Activated T-cell treated with anti-CD3 and anti-CD28 coated beads, Interleukin-2, amount 50 U/mL, for 4 hours (primary cell): ENCODE measurements at regions not wholly inside any gene's neighbourhood (a gene's known extent, or its start where the extent isn't known, plus 50 kb on each side); places are given as distances from the start of the nearest gene placed in this dataset.

ENCODE experiments used
- ATAC-seq, 2 donors: fragments of 200-7000 bp; cut with Tn5 transposase; one replicate each; pipeline ENCODE4 v1.10.0; 2021
- DNase-seq: peaks from one replicate; pipeline ENCODE4 v3.0.0-alpha.2; 2020
- H3K27me3 Mint-ChIP-seq: one replicate; pipeline ENCODE4 v1.8.0; 2021; ENCODE audit warnings: low read depth, mixed read lengths
- H3K36me3 Mint-ChIP-seq: one replicate; pipeline ENCODE4 v1.8.0; 2022; ENCODE audit warnings: mixed read lengths; ENCODE audit not compliant: insufficient read depth
- H3K4me1 Mint-ChIP-seq: one replicate; pipeline ENCODE4 v1.8.0; 2021; ENCODE audit warnings: low read depth, mixed read lengths
- H3K4me3 Mint-ChIP-seq: one replicate; pipeline ENCODE4 v1.8.0; 2021; ENCODE audit warnings: mild to moderate bottlenecking, moderate library complexity, mixed read lengths
- H3K9me3 Mint-ChIP-seq: one replicate; pipeline ENCODE4 v1.8.0; 2021; ENCODE audit warnings: mixed read lengths

- H3K4me1 Mint-ChIP-seq, result no peaks in the 10 kb centered on the region
- no peak overlapping the region for H3K4me3 Mint-ChIP-seq
- no peaks in the 10 kb centered on the region for H3K36me3 Mint-ChIP-seq
- ATAC-seq, result no peak
- DNase-seq, result no peak
- H3K9me3 Mint-ChIP-seq, result peaks cover 10% of the 10 kb centered on the region
- no peaks in the 10 kb centered on the region for H3K27me3 Mint-ChIP-seq
Measured at GRCh38 chr11:24070435-24070834, 426.4 kb upstream of the LUZP2 start.

- Mint-ChIP-seq H3K36me3 (no peaks in the 10 kb centered on the region), H3K4me1 (no peaks in the 10 kb centered on the region), H3K4me3 (no peak overlapping the region), H3K27me3 (no peaks in the 10 kb centered on the region), H3K9me3 (peaks cover 2% of the 10 kb centered on the region)
- DNase-seq (no peak), ATAC-seq (no peak)
Measured at GRCh38 chr11:24078018-24078417, 418.8 kb upstream of the LUZP2 start.

- no peak for ATAC-seq
- no peaks in the 10 kb centered on the region for H3K36me3 Mint-ChIP-seq
- peaks cover 7% of the 10 kb centered on the region for H3K9me3 Mint-ChIP-seq
- H3K4me3 Mint-ChIP-seq, result no peak overlapping the region
- DNase-seq, result no peak
- H3K27me3 Mint-ChIP-seq, result no peaks in the 10 kb centered on the region
- H3K4me1 Mint-ChIP-seq, result no peaks in the 10 kb centered on the region
Measured at GRCh38 chr11:24082241-24082640, 414.6 kb upstream of the LUZP2 start.

GRCh38 chr11:24082860-24083259 lies 414.0 kb upstream of the LUZP2 start:
- Mint-ChIP-seq H3K27me3 (no peaks in the 10 kb centered on the region), H3K4me1 (no peaks in the 10 kb centered on the region), H3K36me3 (no peaks in the 10 kb centered on the region), H3K9me3 (peaks cover 7% of the 10 kb centered on the region), H3K4me3 (no peak overlapping the region)
- ATAC-seq (no peak), DNase-seq (no peak)

GRCh38 chr11:24084956-24085355 lies 411.9 kb upstream of the LUZP2 start:
- DNase-seq (no peak), ATAC-seq (no peak)
- H3K27me3 Mint-ChIP-seq, result no peaks in the 10 kb centered on the region
- peaks cover 7% of the 10 kb centered on the region for H3K9me3 Mint-ChIP-seq
- H3K4me3 Mint-ChIP-seq, result no peak overlapping the region
- no peaks in the 10 kb centered on the region for H3K4me1 Mint-ChIP-seq
- no peaks in the 10 kb centered on the region for H3K36me3 Mint-ChIP-seq

- no peak for ATAC-seq
- no peaks in the 10 kb centered on the region for H3K36me3 Mint-ChIP-seq
Measured at GRCh38 chr11:24086921-24087320, 409.9 kb upstream of the LUZP2 start.

GRCh38 chr11:24091594-24091993 lies 405.3 kb upstream of the LUZP2 start:
- ATAC-seq (no peak), DNase-seq (no peak)
- Mint-ChIP-seq H3K27me3 (no peaks in the 10 kb centered on the region), H3K36me3 (no peaks in the 10 kb centered on the region), H3K4me3 (no peak overlapping the region), H3K4me1 (no peaks in the 10 kb centered on the region), H3K9me3 (peaks cover 18% of the 10 kb centered on the region)

More at GRCh38 chr11:24086921-24087320, 409.9 kb upstream of the LUZP2 start:
- H3K27me3 Mint-ChIP-seq, result no peaks in the 10 kb centered on the region
- no peak overlapping the region for H3K4me3 Mint-ChIP-seq
- no peaks in the 10 kb centered on the region for H3K4me1 Mint-ChIP-seq
- DNase-seq, result no peak
- H3K9me3 Mint-ChIP-seq, result peaks cover 13% of the 10 kb centered on the region

- H3K27me3 Mint-ChIP-seq, result no peaks in the 10 kb centered on the region
- ATAC-seq, result no peak
- no peak for DNase-seq
Measured at GRCh38 chr11:24093375-24093774, 403.5 kb upstream of the LUZP2 start.

GRCh38 chr11:24108609-24109008 lies 388.2 kb upstream of the LUZP2 start:
- Mint-ChIP-seq H3K4me1 (no peaks in the 10 kb centered on the region), H3K36me3 (no peaks in the 10 kb centered on the region), H3K9me3 (peaks cover 20% of the 10 kb centered on the region), H3K27me3 (no peaks in the 10 kb centered on the region), H3K4me3 (no peak overlapping the region)
- ATAC-seq (no peak), DNase-seq (no peak)

More at GRCh38 chr11:24093375-24093774, 403.5 kb upstream of the LUZP2 start:
- no peak overlapping the region for H3K4me3 Mint-ChIP-seq
- H3K4me1 Mint-ChIP-seq, result no peaks in the 10 kb centered on the region
- H3K9me3 Mint-ChIP-seq, result peaks cover 18% of the 10 kb centered on the region
- no peaks in the 10 kb centered on the region for H3K36me3 Mint-ChIP-seq

- no peaks in the 10 kb centered on the region for H3K36me3 Mint-ChIP-seq
- no peak overlapping the region for H3K4me3 Mint-ChIP-seq
- H3K27me3 Mint-ChIP-seq, result no peaks in the 10 kb centered on the region
- ATAC-seq (no peak), DNase-seq (no peak)
- H3K9me3 Mint-ChIP-seq, result peaks cover 8% of the 10 kb centered on the region
- no peaks in the 10 kb centered on the region for H3K4me1 Mint-ChIP-seq
Measured at GRCh38 chr11:24122291-24122690, 374.6 kb upstream of the LUZP2 start.

- no peaks in the 10 kb centered on the region for H3K27me3 Mint-ChIP-seq
- peaks cover 10% of the 10 kb centered on the region for H3K9me3 Mint-ChIP-seq
- H3K4me3 Mint-ChIP-seq, result no peak overlapping the region
- no peaks in the 10 kb centered on the region for H3K36me3 Mint-ChIP-seq
- ATAC-seq (no peak), DNase-seq (no peak)
- H3K4me1 Mint-ChIP-seq, result no peaks in the 10 kb centered on the region
Measured at GRCh38 chr11:24124876-24125275, 372.0 kb upstream of the LUZP2 start.

GRCh38 chr11:24131698-24132097 lies 365.2 kb upstream of the LUZP2 start:
- ATAC-seq (no peak), DNase-seq (no peak)
- peaks cover 20% of the 10 kb centered on the region for H3K9me3 Mint-ChIP-seq
- no peak overlapping the region for H3K4me3 Mint-ChIP-seq
- H3K36me3 Mint-ChIP-seq, result no peaks in the 10 kb centered on the region
- no peaks in the 10 kb centered on the region for H3K4me1 Mint-ChIP-seq
- no peaks in the 10 kb centered on the region for H3K27me3 Mint-ChIP-seq

GRCh38 chr11:24132471-24132870 lies 364.4 kb upstream of the LUZP2 start:
- H3K9me3 Mint-ChIP-seq, result peaks cover 20% of the 10 kb centered on the region
- no peak for DNase-seq
- no peaks in the 10 kb centered on the region for H3K4me1 Mint-ChIP-seq
- ATAC-seq, result no peak
- no peaks in the 10 kb centered on the region for H3K27me3 Mint-ChIP-seq
- H3K36me3 Mint-ChIP-seq, result no peaks in the 10 kb centered on the region
- no peak overlapping the region for H3K4me3 Mint-ChIP-seq

- no peak for DNase-seq
- Mint-ChIP-seq H3K36me3 (no peaks in the 10 kb centered on the region), H3K4me1 (no peaks in the 10 kb centered on the region), H3K27me3 (no peaks in the 10 kb centered on the region), H3K9me3 (peaks cover 13% of the 10 kb centered on the region), H3K4me3 (no peak overlapping the region)
- ATAC-seq, result no peak
Measured at GRCh38 chr11:24134879-24135589, 361.8 kb upstream of the LUZP2 start.

- H3K4me3 Mint-ChIP-seq, result no peak overlapping the region
- no peaks in the 10 kb centered on the region for H3K4me1 Mint-ChIP-seq
- H3K27me3 Mint-ChIP-seq, result no peaks in the 10 kb centered on the region
- DNase-seq (no peak), ATAC-seq (no peak)
- H3K9me3 Mint-ChIP-seq, result peaks cover 4% of the 10 kb centered on the region
- no peaks in the 10 kb centered on the region for H3K36me3 Mint-ChIP-seq
Measured at GRCh38 chr11:24142062-24142461, 354.8 kb upstream of the LUZP2 start.
